Fibroblast of lung (primary cell): ENCODE measurements at regions not wholly inside any gene's neighbourhood (a gene's known extent, or its start where the extent isn't known, plus 50 kb on each side); places are given as distances from the start of the nearest gene placed in this dataset.

Experiments
- EZH2 ChIP-seq: IDR thresholded peaks from 2 replicates; pipeline ENCODE4 v1.5.1; 2012; ENCODE audit warnings: low read length, control low read depth, mild to moderate bottlenecking; ENCODE audit errors: missing control alignments
- TF ChIP-seq, protein P1 (sequence below), 2 donors: IDR thresholded peaks in 1 of 2; conservative IDR thresholded peaks in 1 of 2; 1 replicate in 1 of 2; 2 replicates in 1 of 2; pipeline ENCODE4 v1.5.1; 2011 to 2012; ENCODE audit warnings: low read length in 2 of 2, control low read depth in 1 of 2, inconsistent platforms in 1 of 2, low read depth in 1 of 2, mild to moderate bottlenecking in 1 of 2

GRCh38 chr1:222240536-222241181, 307.2 kb downstream of the HHIPL2 start:
- TF ChIP-seq, protein P1, sequence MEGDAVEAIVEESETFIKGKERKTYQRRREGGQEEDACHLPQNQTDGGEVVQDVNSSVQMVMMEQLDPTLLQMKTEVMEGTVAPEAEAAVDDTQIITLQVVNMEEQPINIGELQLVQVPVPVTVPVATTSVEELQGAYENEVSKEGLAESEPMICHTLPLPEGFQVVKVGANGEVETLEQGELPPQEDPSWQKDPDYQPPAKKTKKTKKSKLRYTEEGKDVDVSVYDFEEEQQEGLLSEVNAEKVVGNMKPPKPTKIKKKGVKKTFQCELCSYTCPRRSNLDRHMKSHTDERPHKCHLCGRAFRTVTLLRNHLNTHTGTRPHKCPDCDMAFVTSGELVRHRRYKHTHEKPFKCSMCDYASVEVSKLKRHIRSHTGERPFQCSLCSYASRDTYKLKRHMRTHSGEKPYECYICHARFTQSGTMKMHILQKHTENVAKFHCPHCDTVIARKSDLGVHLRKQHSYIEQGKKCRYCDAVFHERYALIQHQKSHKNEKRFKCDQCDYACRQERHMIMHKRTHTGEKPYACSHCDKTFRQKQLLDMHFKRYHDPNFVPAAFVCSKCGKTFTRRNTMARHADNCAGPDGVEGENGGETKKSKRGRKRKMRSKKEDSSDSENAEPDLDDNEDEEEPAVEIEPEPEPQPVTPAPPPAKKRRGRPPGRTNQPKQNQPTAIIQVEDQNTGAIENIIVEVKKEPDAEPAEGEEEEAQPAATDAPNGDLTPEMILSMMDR (conservative IDR thresholded peaks at IDR 0.05 in 1 of 2, IDR thresholded peaks at IDR 0.05 in 1 of 2; ENCODE audit: low read depth in 1 of 2, low read length in 2 of 2), result no peak
- no peak for TF ChIP-seq EZH2
